Fibroblast of lung (primary cell): ENCODE measurements at regions not wholly inside any gene's neighbourhood (a gene's known extent, or its start where the extent isn't known, plus 50 kb on each side); places are given as distances from the start of the nearest gene placed in this dataset.
A peak's percentile ranks its signal among the peaks of the same experiment; 100 is the strongest.

Experiments used
- DNase-seq, 2 donors: peaks; one replicate each; pipeline versions ENCODE4 v3.0.0 to v3.0.0-alpha.2; 2010; ENCODE audit warnings: low read depth in 2 of 2
- H2AFZ ChIP-seq: 2 replicates; pipeline ENCODE4 v1.5.1; 2012; ENCODE audit warnings: low read length, control low read depth, inconsistent platforms
- H3K27ac ChIP-seq: 2 replicates; pipeline ENCODE4 v1.5.1; 2011; ENCODE audit warnings: low read length, control low read depth; ENCODE audit not compliant: insufficient read depth
- H3K27me3 ChIP-seq: 2 replicates; pipeline ENCODE4 v1.5.1; 2011; ENCODE audit warnings: mild to moderate bottlenecking, low read length; ENCODE audit not compliant: control insufficient read depth, insufficient read depth
- H3K36me3 ChIP-seq: 2 replicates; pipeline ENCODE4 v1.5.1; 2011; ENCODE audit warnings: low read length; ENCODE audit not compliant: control insufficient read depth, insufficient read depth
- H3K4me1 ChIP-seq: 2 replicates; pipeline ENCODE4 v1.5.1; 2011; ENCODE audit warnings: low read length; ENCODE audit not compliant: control insufficient read depth, insufficient read depth; ENCODE audit errors: extremely low read depth
- H3K4me2 ChIP-seq: 2 replicates; pipeline ENCODE4 v1.5.1; 2011; ENCODE audit warnings: low read length, control low read depth; ENCODE audit not compliant: insufficient read depth; ENCODE audit errors: extremely low read depth
- H3K4me3 ChIP-seq, 4 experiments: fragments of 200-600 bp in 1 of 4; sonication (generic) in 1 of 4; replicated peaks in 1 of 4; 2 replicates each; pipeline ENCODE4 v1.5.1; 2011 to 2016; ENCODE audit warnings: low read length in 4 of 4, low read depth in 3 of 4, mild to moderate bottlenecking in 3 of 4, control low read depth in 2 of 4, inconsistent platforms in 1 of 4, mixed read lengths in 1 of 4; ENCODE audit not compliant: insufficient read depth in 1 of 4; ENCODE audit errors: control extremely low read depth in 1 of 4
- H3K79me2 ChIP-seq: 2 replicates; pipeline ENCODE4 v1.5.1; 2012; ENCODE audit warnings: mild to moderate bottlenecking, low read length, inconsistent platforms; ENCODE audit not compliant: control insufficient read depth, insufficient read depth
- H3K9ac ChIP-seq: 2 replicates; pipeline ENCODE4 v1.5.1; 2011; ENCODE audit warnings: mild to moderate bottlenecking, low read length, control low read depth; ENCODE audit not compliant: insufficient read depth
- H3K9me3 ChIP-seq: 2 replicates; pipeline ENCODE4 v1.5.1; 2012; ENCODE audit warnings: low read depth, low read length; ENCODE audit not compliant: control insufficient read depth, insufficient read depth
- H4K20me1 ChIP-seq: 2 replicates; pipeline ENCODE4 v1.5.1; 2011; ENCODE audit warnings: low read length; ENCODE audit not compliant: control insufficient read depth, insufficient read depth; ENCODE audit errors: extremely low read depth
- CTCF ChIP-seq, 2 donors: IDR thresholded peaks in 1 of 2; conservative IDR thresholded peaks in 1 of 2; 1 replicate in 1 of 2; 2 replicates in 1 of 2; pipeline ENCODE4 v1.5.1; 2011 to 2012; ENCODE audit warnings: low read length in 2 of 2, control low read depth in 1 of 2, inconsistent platforms in 1 of 2, low read depth in 1 of 2, mild to moderate bottlenecking in 1 of 2
- EZH2 ChIP-seq: IDR thresholded peaks from 2 replicates; pipeline ENCODE4 v1.5.1; 2012; ENCODE audit warnings: low read length, control low read depth, mild to moderate bottlenecking; ENCODE audit errors: missing control alignments

GRCh38 chr4:85398276-85398675 lies 76.7 kb upstream of the ARHGAP24 start:
- Histone ChIP-seq H4K20me1 (no peaks in the 10 kb centered on the region), H3K4me2 (no peak overlapping the region), H3K4me3 (no peak overlapping the region), H3K9ac (no peak overlapping the region), H3K27me3 (no peaks in the 10 kb centered on the region), H3K27ac (no peak overlapping the region), H3K4me1 (no peaks in the 10 kb centered on the region), H2AFZ (no peak overlapping the region), H3K36me3 (no peaks in the 10 kb centered on the region), H3K79me2 (no peaks in the 10 kb centered on the region), H3K9me3 (no peaks in the 10 kb centered on the region)
- DNase-seq = peak; percentile 2 to 67
- no peak for TF ChIP-seq EZH2
- no peak for TF ChIP-seq CTCF (conservative IDR thresholded peaks at IDR 0.05 in 1 of 2, IDR thresholded peaks at IDR 0.05 in 1 of 2; ENCODE audit: low read depth in 1 of 2, low read length in 2 of 2)

GRCh38 chr4:85399270-85399669 lies 75.7 kb upstream of the ARHGAP24 start:
- H4K20me1 ChIP-seq = no peaks in the 10 kb centered on the region
- H3K36me3 ChIP-seq = no peaks in the 10 kb centered on the region
- H3K4me3 ChIP-seq = no peak overlapping the region
- H3K27ac ChIP-seq = no peak overlapping the region
- TF ChIP-seq CTCF (conservative IDR thresholded peaks at IDR 0.05 in 1 of 2, IDR thresholded peaks at IDR 0.05 in 1 of 2; ENCODE audit: low read depth in 1 of 2, low read length in 2 of 2) = no peak
- TF ChIP-seq EZH2 = no peak
- no peak overlapping the region for H3K4me2 ChIP-seq
- no peak overlapping the region for H2AFZ ChIP-seq
- H3K9ac ChIP-seq = no peak overlapping the region
- no peaks in the 10 kb centered on the region for H3K4me1 ChIP-seq
- no peaks in the 10 kb centered on the region for H3K27me3 ChIP-seq
- H3K9me3 ChIP-seq = no peaks in the 10 kb centered on the region
- DNase-seq = peak in 1 of 2 donors; percentile 6
- H3K79me2 ChIP-seq = no peaks in the 10 kb centered on the region

- no peaks in the 10 kb centered on the region for H3K9me3 ChIP-seq
- H3K27ac ChIP-seq = no peak overlapping the region
- no peaks in the 10 kb centered on the region for H3K4me1 ChIP-seq
- no peak overlapping the region for H3K4me3 ChIP-seq
- H3K27me3 ChIP-seq = no peaks in the 10 kb centered on the region
- no peak overlapping the region for H3K4me2 ChIP-seq
- H3K79me2 ChIP-seq = no peaks in the 10 kb centered on the region
- no peak overlapping the region for H3K9ac ChIP-seq
- TF ChIP-seq CTCF (conservative IDR thresholded peaks at IDR 0.05 in 1 of 2, IDR thresholded peaks at IDR 0.05 in 1 of 2; ENCODE audit: low read depth in 1 of 2, low read length in 2 of 2) (no peak), EZH2 (no peak)
- H2AFZ ChIP-seq = no peak overlapping the region
- peak; percentile 47 to 87 for DNase-seq
- H3K36me3 ChIP-seq = no peaks in the 10 kb centered on the region
- H4K20me1 ChIP-seq = no peaks in the 10 kb centered on the region
Measured at GRCh38 chr4:85402371-85402770, 72.6 kb upstream of the ARHGAP24 start.
